ENCODE measurements at regions not wholly inside any gene's neighbourhood (a gene's known extent, or its start where the extent isn't known, plus 50 kb on each side); places are given as distances from the start of the nearest gene placed in this dataset.
A peak's percentile ranks its signal among the peaks of the same experiment; 100 is the strongest.

DNA sequence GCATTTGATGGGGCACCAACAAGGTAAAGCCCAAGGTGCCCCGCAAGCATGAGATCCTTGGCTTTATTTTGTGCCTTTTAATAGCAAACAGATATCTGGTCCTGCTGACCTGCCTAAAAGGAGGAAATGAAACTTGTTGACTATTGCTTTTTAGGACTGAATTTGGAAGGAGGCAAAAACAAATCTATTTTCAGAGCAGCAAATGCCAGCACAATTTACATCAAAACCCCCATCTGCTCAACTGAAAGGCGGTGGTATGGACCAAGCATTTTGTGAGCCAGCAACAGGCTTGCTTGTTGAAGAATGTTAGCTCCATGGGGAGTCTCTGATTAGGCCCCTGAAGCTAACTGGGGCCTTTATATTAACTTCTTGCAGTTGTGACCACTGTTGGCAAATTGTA is 192.6 kb upstream of the E2F8 start:
- intact Hi-C loops (cut with DNase I): no loop called here
- TF ChIP-seq POLR2A (IDR thresholded peaks at IDR 0.05): no peak
- TF ChIP-seq, protein P1, sequence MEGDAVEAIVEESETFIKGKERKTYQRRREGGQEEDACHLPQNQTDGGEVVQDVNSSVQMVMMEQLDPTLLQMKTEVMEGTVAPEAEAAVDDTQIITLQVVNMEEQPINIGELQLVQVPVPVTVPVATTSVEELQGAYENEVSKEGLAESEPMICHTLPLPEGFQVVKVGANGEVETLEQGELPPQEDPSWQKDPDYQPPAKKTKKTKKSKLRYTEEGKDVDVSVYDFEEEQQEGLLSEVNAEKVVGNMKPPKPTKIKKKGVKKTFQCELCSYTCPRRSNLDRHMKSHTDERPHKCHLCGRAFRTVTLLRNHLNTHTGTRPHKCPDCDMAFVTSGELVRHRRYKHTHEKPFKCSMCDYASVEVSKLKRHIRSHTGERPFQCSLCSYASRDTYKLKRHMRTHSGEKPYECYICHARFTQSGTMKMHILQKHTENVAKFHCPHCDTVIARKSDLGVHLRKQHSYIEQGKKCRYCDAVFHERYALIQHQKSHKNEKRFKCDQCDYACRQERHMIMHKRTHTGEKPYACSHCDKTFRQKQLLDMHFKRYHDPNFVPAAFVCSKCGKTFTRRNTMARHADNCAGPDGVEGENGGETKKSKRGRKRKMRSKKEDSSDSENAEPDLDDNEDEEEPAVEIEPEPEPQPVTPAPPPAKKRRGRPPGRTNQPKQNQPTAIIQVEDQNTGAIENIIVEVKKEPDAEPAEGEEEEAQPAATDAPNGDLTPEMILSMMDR (IDR thresholded peaks at IDR 0.05): no peak
- TF ChIP-seq POLR2AphosphoS5 (IDR thresholded peaks at IDR 0.05): no peak
- TF ChIP-seq EP300 (IDR thresholded peaks at IDR 0.05): no peak
- Histone ChIP-seq H3K27me3 (peaks cover 0 to 4% (median 4%) of the 10 kb centered on the region in 3 donors), H3K36me3 (no peaks in the 10 kb centered on the region), H3K27ac (peak overlapping the region in 1 of 4 donors; percentile 29), H3K4me3 (no peak overlapping the region), H3K9me3 (peaks cover 0 to 4% (median 0%) of the 10 kb centered on the region in 4 donors), H3K4me1 (peaks cover 0 to 4% (median 0%) of the 10 kb centered on the region in 4 donors)
- WGBS, 2 donors: 63 to 89% methylated on average over 2 of the region's 2 CpGs
- no peak for DNase-seq

DNA sequence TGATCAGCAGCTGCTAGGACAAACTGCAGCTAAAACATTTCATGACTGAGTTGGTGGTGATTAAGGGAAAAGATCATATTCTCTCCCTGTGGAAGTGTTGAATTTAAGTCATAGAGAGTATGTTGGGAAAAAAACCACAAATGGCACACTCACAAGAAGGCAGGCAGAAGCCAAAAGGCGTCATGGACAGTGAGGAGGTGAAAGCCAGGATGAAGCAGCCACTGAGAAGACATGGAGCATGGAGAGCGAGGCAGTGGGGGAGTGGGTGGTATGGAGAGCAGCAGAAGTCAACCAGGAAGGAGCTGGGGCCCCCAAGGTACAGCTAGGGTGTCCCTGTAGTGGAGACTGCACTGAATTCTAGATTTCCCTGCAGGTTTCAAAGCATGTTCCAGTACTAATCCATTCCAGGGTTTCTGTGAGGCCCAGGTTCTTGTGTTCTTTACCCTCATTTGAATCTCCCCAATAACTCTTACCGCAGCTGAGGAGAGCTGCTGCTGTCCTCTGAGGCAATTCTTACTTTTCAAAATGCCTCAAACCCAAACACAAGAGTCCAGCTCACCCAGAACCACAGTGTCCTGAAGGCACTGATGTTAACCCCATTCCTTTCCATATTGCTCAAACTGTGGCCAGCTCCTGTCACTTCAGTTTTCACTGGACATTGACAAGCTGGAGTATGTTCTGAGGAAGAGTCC is 191.8 kb upstream of the E2F8 start:
- peaks cover 0 to 4% (median 0%) of the 10 kb centered on the region in 4 donors for H3K9me3 ChIP-seq
- no peaks in the 10 kb centered on the region for H3K36me3 ChIP-seq
- no peak for TF ChIP-seq POLR2A (IDR thresholded peaks at IDR 0.05)
- TF ChIP-seq EP300 (IDR thresholded peaks at IDR 0.05): no peak
- TF ChIP-seq, protein P1 (IDR thresholded peaks at IDR 0.05): no peak
- peaks cover 0 to 1% (median 0%) of the 10 kb centered on the region in 4 donors for H3K4me1 ChIP-seq
- H3K27ac ChIP-seq: peak overlapping the region in 2 of 4 donors; percentile 17 to 29
- no peak for DNase-seq
- peaks cover 0 to 4% (median 4%) of the 10 kb centered on the region in 3 donors for H3K27me3 ChIP-seq
- no peak overlapping the region for H3K4me3 ChIP-seq
- WGBS, 2 donors: 32 to 37% methylated on average over 3 of the region's 3 CpGs
- intact Hi-C loops (cut with DNase I): no loop called here

DNA sequence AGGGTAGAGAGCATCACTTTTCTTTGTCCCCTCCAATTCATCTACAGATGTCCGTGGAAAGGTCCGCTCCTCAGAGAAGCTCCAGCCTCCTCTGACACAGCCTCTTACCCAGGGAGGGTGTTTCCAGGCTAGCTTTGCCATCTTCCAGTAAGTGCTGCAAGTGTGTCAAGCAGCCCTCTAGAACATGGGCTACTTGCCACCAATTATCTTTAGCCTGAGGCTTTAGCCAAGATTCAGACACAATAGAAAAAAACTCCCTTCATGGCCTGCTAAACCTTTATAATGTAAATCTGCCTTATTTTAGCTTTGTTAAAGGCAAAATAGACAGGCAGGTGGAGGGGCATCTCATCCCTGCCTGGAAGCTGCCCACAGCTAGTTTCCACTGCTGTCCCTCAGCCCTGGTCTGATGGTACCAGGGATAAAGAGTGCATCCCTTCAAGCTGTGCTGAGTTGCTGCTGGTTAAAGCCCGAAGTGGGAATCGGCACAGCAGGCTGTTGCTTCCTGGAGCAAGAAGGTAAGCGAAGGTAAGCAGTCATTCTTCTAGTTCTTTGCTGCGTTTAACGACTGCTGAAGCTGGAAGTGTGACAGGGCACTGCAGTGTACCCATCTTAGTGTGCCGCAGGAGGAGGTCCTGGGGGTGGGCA is 190.1 kb upstream of the E2F8 start:
- no peak overlapping the region for H3K27ac ChIP-seq
- no peaks in the 10 kb centered on the region for H3K36me3 ChIP-seq
- TF ChIP-seq, protein P1 (IDR thresholded peaks at IDR 0.05): no peak
- TF ChIP-seq EP300 (IDR thresholded peaks at IDR 0.05) (no peak), POLR2AphosphoS5 (IDR thresholded peaks at IDR 0.05) (no peak), POLR2A (IDR thresholded peaks at IDR 0.05) (no peak)
- H3K9me3 ChIP-seq: no peaks in the 10 kb centered on the region
- no peaks in the 10 kb centered on the region for H3K4me1 ChIP-seq
- intact Hi-C loops (cut with DNase I): no loop called here
- peaks cover 0 to 4% (median 4%) of the 10 kb centered on the region in 3 donors for H3K27me3 ChIP-seq
- 75 to 76% methylated on average over 8 of the region's 8 CpGs for WGBS, 2 donors
- DNase-seq: no peak
- H3K4me3 ChIP-seq: no peak overlapping the region

- Histone ChIP-seq H3K27ac (no peak overlapping the region), H3K9me3 (no peaks in the 10 kb centered on the region), H3K36me3 (no peaks in the 10 kb centered on the region), H3K4me3 (no peak overlapping the region), H3K27me3 (peaks cover 0 to 4% (median 4%) of the 10 kb centered on the region in 3 donors), H3K4me1 (no peaks in the 10 kb centered on the region)
- intact Hi-C loops (cut with DNase I): no loop called here
- WGBS, 2 donors: 73 to 84% methylated on average over 7 of the region's 7 CpGs
- TF ChIP-seq POLR2AphosphoS5 (IDR thresholded peaks at IDR 0.05) (no peak), EP300 (IDR thresholded peaks at IDR 0.05) (no peak), POLR2A (IDR thresholded peaks at IDR 0.05) (no peak)
- DNase-seq: no peak
Measured at GRCh38 chr11:19430346-19430745, 189.6 kb upstream of the E2F8 start.

GRCh38 chr11:19429108-19429760 is 188.5 kb upstream of the E2F8 start:
- H3K27me3 ChIP-seq: peaks cover 0 to 4% (median 4%) of the 10 kb centered on the region in 3 donors
- H3K9me3 ChIP-seq: no peaks in the 10 kb centered on the region
- 49 to 84% methylated on average over 3 of the region's 3 CpGs for WGBS, 2 donors
- no peak overlapping the region for H3K27ac ChIP-seq
- H3K4me3 ChIP-seq: no peak overlapping the region
- TF ChIP-seq POLR2A (IDR thresholded peaks at IDR 0.05): no peak
- TF ChIP-seq, protein P1 (IDR thresholded peaks at IDR 0.05): no peak
- TF ChIP-seq EP300 (IDR thresholded peaks at IDR 0.05): no peak
- no peak for TF ChIP-seq POLR2AphosphoS5 (IDR thresholded peaks at IDR 0.05)
- H3K4me1 ChIP-seq: no peaks in the 10 kb centered on the region
- DNase-seq: no peak
- H3K36me3 ChIP-seq: no peaks in the 10 kb centered on the region
- intact Hi-C loops (cut with DNase I): no loop called here
